Heart right ventricle (tissue), 16 donors: ENCODE measurements at regions not wholly inside any gene's neighbourhood (a gene's known extent, or its start where the extent isn't known, plus 50 kb on each side); places are given as distances from the start of the nearest gene placed in this dataset.

Source experiments
- ATAC-seq, 8 donors: fragments of 200-7000 bp; cut with Tn5 transposase; one replicate each; pipeline ENCODE4 v1.9.1; 2020; ENCODE audit warnings: mild to moderate bottlenecking in 8 of 8, moderate library complexity in 8 of 8, moderate number of reproducible peaks in 1 of 8
- DNase-seq, 2 donors: peaks; one replicate each; pipeline ENCODE4 v3.0.0-alpha.2; 2020
- H3K27ac ChIP-seq, 10 donors: fragments of 200-600 bp; sonication (generic) in 2 of 10; one replicate each; pipeline versions ENCODE4 v1.5.0 to v1.8.0; 2020 to 2022; ENCODE audit warnings: mild to moderate bottlenecking in 3 of 10
- H3K27me3 ChIP-seq, 7 donors: fragments of 200-600 bp; one replicate each; pipeline ENCODE4 v1.8.0; 2021 to 2022; ENCODE audit warnings: mild to moderate bottlenecking in 2 of 7
- H3K36me3 ChIP-seq, 9 donors: fragments of 200-600 bp; sonication (generic) in 1 of 9; one replicate each; pipeline versions ENCODE4 v1.5.0 to v1.8.0; 2020 to 2022; ENCODE audit warnings: mild to moderate bottlenecking in 2 of 9
- H3K4me1 ChIP-seq, 9 donors: fragments of 200-600 bp; sonication (generic) in 1 of 9; one replicate each; pipeline versions ENCODE4 v1.5.0 to v1.8.0; 2020 to 2022; ENCODE audit warnings: mild to moderate bottlenecking in 4 of 9
- H3K4me3 ChIP-seq, 10 donors: fragments of 200-600 bp; sonication (generic) in 2 of 10; one replicate each; pipeline versions ENCODE4 v1.5.0 to v1.8.0; 2020 to 2022; ENCODE audit warnings: mild to moderate bottlenecking in 7 of 10, moderate library complexity in 2 of 10
- H3K9me3 ChIP-seq, 11 donors: fragments of 200-600 bp in 10 of 11; sonication (generic) in 2 of 11; one replicate each; pipeline versions ENCODE4 v1.5.0 to v1.8.0; 2013 to 2022; ENCODE audit warnings: mild to moderate bottlenecking in 2 of 11, control low read depth in 1 of 11, moderate library complexity in 1 of 11
- WGBS, 2 donors: extraction: QIAGEN DNeasy Blood & Tissue Kit; methylation state at CpG; one replicate each; pipeline ENCODE4 v1.1.7; 2013; ENCODE audit warnings: inconsistent platforms in 1 of 2; 5-methylcytosine and 5-hydroxymethylcytosine counted together
- intact Hi-C, 10 donors: fragments of 100-400 bp; cut with DNase I; formaldehyde crosslinking; loops; one replicate each; pipeline versions ENCODE4 v1.11.1 to v1.14.2; 2022
- TF ChIP-seq, protein P1 (sequence below), 9 donors: fragments of 200-600 bp; sonication (generic) in 2 of 9; IDR thresholded peaks; one replicate each; pipeline versions ENCODE4 v1.5.0 to v1.8.0; 2021 to 2022; ENCODE audit warnings: antibody characterized with exemption in 9 of 9, mild to moderate bottlenecking in 5 of 9, moderate library complexity in 1 of 9
- donor health status: Arrhythmogenic right ventricular cardiomyopathy.
- donor health status: ischemic (EF 13 %, LVEDD 7.1; RV severe dilation, severe dysfunction).
- donor health status: healthy with polysubstance abuse.
- donor health status: DM: no; HTN: yes; CAD: no.
- donor health status: DM: no; HTN: no; CAD: no.
- donor health status: ischemic (EF 25% LVEDD 6.9; RV normal size, moderate dysfunction).
- donor health status: ischemic (EF 25% LVEDD 5.7; RV mildly dilated, moderate dysfunction).
- donor health status: healthy.
- donor health status: DM: yes; HTN: yes; CAD: no.
- donor health status: Ischemic cardiomyopathy.
- donor health status: ischemic (EF 35%, LVEDD 5.7; RV mildly dilated, moderate dysfunction).
- donor health status: nonischemic (EF 11% LVEDD 7.7; RV severe dilation, severe dysfunction).
- donor health status: DM: yes; HTN: yes; CAD: no.
- donor health status: PGD.
- donor health status: ischemic (EF 29% LVEDD 5.4; RV normal size, mild dysfunction).
- donor health status: nonischemic (EF 23%, LVEDD 6.1; RV moderate dilation, normal function).

DNA sequence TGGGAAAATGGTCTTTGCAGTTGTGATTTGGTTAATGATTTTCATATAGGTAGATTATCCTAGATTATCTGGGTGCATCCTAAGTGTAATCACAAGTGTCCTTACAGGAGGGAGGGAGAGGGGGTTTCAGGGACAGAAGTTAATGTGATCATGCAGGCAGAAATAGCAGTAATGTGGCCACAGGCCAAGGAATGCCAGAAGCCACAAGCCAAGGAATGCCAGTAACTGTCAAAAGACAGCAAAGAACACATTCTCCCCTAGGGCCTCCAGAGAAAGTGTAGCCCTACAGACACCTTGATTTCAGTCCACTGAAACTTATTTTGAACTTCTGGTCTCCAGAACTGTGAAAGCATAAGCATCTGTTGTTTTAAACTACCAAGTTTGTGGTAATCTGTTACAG lies 2074.5 kb downstream of the MAT2B start:
- H3K4me1 ChIP-seq = no peaks in the 10 kb centered on the region
- ATAC-seq (no peak), DNase-seq (no peak)
- H3K36me3 ChIP-seq = no peaks in the 10 kb centered on the region
- TF ChIP-seq, protein P1, sequence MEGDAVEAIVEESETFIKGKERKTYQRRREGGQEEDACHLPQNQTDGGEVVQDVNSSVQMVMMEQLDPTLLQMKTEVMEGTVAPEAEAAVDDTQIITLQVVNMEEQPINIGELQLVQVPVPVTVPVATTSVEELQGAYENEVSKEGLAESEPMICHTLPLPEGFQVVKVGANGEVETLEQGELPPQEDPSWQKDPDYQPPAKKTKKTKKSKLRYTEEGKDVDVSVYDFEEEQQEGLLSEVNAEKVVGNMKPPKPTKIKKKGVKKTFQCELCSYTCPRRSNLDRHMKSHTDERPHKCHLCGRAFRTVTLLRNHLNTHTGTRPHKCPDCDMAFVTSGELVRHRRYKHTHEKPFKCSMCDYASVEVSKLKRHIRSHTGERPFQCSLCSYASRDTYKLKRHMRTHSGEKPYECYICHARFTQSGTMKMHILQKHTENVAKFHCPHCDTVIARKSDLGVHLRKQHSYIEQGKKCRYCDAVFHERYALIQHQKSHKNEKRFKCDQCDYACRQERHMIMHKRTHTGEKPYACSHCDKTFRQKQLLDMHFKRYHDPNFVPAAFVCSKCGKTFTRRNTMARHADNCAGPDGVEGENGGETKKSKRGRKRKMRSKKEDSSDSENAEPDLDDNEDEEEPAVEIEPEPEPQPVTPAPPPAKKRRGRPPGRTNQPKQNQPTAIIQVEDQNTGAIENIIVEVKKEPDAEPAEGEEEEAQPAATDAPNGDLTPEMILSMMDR (IDR thresholded peaks at IDR 0.05) = no peak
- no peak overlapping the region for H3K4me3 ChIP-seq
- no peak overlapping the region for H3K27ac ChIP-seq
- H3K27me3 ChIP-seq = no peaks in the 10 kb centered on the region
- intact Hi-C loops = no loop called here
- H3K9me3 ChIP-seq = peaks cover 0 to 11% (median 0%) of the 10 kb centered on the region in 11 donors

DNA sequence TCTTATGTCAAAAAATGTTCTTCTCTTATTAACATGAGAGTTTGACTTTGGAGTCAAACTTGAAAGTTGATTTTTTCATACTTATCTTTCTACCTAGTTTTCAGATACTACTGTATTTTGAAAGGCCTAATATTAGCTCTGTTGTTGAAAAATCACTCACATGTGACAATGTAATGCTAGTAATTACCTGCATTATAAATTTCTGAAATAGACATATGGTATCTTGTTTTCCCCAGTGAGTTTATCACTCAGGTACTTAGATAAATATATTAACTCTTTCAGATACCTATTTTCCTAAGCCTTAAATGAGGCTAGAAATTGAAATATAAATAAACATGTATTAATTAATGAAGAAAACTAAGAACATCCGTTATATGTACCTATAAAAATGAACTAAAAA lies 2089.3 kb downstream of the MAT2B start:
- intact Hi-C loops = no loop called here
- H3K4me3 ChIP-seq = no peak overlapping the region
- TF ChIP-seq, protein P1 (IDR thresholded peaks at IDR 0.05) = no peak
- no peaks in the 10 kb centered on the region for H3K36me3 ChIP-seq
- no peak overlapping the region for H3K27ac ChIP-seq
- ATAC-seq = no peak
- 76 to 78% methylated on average over 1 of the region's 1 CpG for WGBS, 2 donors
- no peaks in the 10 kb centered on the region for H3K4me1 ChIP-seq
- H3K9me3 ChIP-seq = no peaks in the 10 kb centered on the region
- no peak for DNase-seq
- H3K27me3 ChIP-seq = no peaks in the 10 kb centered on the region

DNA sequence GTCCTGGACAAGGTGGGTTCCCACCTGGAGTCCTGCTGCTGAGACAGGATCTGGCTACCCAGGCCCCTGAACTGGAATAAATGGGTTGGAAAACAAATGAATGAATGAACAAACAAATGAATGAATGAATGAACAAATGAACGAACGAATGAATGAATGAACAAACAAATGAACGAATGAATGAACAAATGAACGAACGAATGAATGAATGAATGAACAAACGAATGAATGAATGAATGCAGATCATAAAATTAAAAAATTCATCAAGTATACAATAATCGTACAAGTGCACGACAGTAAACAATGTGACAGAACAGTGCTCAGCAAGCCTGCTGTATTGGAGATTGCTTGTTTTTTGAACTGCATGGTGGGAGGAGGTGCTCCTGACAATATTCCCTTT lies 2097.1 kb downstream of the MAT2B start:
- no peaks in the 10 kb centered on the region for H3K4me1 ChIP-seq
- TF ChIP-seq, protein P1 (IDR thresholded peaks at IDR 0.05) = no peak
- peaks cover 0 to 4% (median 0%) of the 10 kb centered on the region in 11 donors for H3K9me3 ChIP-seq
- DNase-seq (no peak), ATAC-seq (no peak)
- H3K36me3 ChIP-seq = no peaks in the 10 kb centered on the region
- no peak overlapping the region for H3K27ac ChIP-seq
- 65 to 73% methylated on average over 8 of the region's 8 CpGs for WGBS, 2 donors
- intact Hi-C loops = no loop called here
- H3K4me3 ChIP-seq = no peak overlapping the region
- no peaks in the 10 kb centered on the region for H3K27me3 ChIP-seq

DNA sequence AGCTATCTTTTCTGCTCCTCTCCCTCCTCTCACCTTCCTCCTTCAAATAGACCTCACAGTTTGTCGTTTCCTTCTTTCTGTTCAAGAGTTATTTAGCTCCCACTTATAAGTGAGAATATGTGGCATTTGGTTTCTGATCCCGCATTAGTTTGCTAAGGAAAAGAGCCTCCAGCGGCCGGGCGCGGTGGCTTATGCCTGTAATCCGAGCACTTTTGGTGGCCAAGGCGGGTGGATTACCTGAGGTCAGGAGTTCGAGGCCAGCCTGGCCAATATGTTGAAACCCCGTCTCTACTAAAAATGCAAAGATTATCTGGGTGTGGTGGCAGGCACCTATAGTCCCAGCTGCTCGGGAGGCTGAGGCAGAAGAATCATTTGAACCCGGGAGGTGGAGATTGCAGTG lies 2101.6 kb downstream of the MAT2B start:
- intact Hi-C loops = no loop called here
- 87 to 93% methylated on average over 12 of the region's 12 CpGs for WGBS, 2 donors

More for the DNA sequence above, 2101.6 kb downstream of the MAT2B start:
- ATAC-seq (no peak), DNase-seq (no peak)
- Histone ChIP-seq H3K27ac (no peak overlapping the region), H3K4me1 (no peaks in the 10 kb centered on the region), H3K9me3 (peaks cover 0 to 4% (median 0%) of the 10 kb centered on the region in 11 donors), H3K27me3 (no peaks in the 10 kb centered on the region), H3K36me3 (no peaks in the 10 kb centered on the region), H3K4me3 (no peak overlapping the region)
- TF ChIP-seq, protein P1 (IDR thresholded peaks at IDR 0.05) = no peak
